ENCODE measurements at regions not wholly inside any gene's neighbourhood (a gene's known extent, or its start where the extent isn't known, plus 50 kb on each side); places are given as distances from the start of the nearest gene placed in this dataset.

DNA sequence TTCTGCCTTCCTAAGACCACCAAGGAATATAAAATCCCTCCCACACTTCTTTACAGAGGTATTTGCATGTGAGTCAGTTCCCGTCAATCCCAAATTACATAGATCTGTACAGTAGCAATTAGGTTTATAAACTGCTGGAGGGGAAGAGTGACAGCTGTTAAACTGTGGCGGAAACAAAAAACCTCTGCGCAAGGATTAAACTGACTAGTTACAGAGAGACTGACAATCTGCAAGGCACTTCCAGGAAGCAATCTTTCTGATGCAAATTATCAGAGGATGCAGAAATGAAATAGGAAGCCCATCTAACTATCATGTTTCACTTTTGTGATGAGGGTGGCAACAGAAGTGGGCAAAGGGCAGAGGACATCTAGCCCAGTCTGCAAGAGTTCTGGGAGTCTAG, 150.4 kb downstream of the RTP4 start:
- Histone ChIP-seq H3K27ac (replicated peaks) (no peak overlapping the region), H3K4me3 (replicated peaks; ENCODE audit: insufficient read depth, low read length) (no peak overlapping the region), H3K27me3 (ENCODE audit: insufficient read depth, poor library complexity, severe bottlenecking) (no peaks in the 10 kb centered on the region)
- no peak for DNase-seq (ENCODE audit: low read depth in 1 of 2, low spot score in 1 of 2)
- TF ChIP-seq, protein P1, sequence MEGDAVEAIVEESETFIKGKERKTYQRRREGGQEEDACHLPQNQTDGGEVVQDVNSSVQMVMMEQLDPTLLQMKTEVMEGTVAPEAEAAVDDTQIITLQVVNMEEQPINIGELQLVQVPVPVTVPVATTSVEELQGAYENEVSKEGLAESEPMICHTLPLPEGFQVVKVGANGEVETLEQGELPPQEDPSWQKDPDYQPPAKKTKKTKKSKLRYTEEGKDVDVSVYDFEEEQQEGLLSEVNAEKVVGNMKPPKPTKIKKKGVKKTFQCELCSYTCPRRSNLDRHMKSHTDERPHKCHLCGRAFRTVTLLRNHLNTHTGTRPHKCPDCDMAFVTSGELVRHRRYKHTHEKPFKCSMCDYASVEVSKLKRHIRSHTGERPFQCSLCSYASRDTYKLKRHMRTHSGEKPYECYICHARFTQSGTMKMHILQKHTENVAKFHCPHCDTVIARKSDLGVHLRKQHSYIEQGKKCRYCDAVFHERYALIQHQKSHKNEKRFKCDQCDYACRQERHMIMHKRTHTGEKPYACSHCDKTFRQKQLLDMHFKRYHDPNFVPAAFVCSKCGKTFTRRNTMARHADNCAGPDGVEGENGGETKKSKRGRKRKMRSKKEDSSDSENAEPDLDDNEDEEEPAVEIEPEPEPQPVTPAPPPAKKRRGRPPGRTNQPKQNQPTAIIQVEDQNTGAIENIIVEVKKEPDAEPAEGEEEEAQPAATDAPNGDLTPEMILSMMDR (IDR thresholded peaks at IDR 0.05; ENCODE audit: insufficient read depth, low read length) = no peak
- TF ChIP-seq, protein P2, sequence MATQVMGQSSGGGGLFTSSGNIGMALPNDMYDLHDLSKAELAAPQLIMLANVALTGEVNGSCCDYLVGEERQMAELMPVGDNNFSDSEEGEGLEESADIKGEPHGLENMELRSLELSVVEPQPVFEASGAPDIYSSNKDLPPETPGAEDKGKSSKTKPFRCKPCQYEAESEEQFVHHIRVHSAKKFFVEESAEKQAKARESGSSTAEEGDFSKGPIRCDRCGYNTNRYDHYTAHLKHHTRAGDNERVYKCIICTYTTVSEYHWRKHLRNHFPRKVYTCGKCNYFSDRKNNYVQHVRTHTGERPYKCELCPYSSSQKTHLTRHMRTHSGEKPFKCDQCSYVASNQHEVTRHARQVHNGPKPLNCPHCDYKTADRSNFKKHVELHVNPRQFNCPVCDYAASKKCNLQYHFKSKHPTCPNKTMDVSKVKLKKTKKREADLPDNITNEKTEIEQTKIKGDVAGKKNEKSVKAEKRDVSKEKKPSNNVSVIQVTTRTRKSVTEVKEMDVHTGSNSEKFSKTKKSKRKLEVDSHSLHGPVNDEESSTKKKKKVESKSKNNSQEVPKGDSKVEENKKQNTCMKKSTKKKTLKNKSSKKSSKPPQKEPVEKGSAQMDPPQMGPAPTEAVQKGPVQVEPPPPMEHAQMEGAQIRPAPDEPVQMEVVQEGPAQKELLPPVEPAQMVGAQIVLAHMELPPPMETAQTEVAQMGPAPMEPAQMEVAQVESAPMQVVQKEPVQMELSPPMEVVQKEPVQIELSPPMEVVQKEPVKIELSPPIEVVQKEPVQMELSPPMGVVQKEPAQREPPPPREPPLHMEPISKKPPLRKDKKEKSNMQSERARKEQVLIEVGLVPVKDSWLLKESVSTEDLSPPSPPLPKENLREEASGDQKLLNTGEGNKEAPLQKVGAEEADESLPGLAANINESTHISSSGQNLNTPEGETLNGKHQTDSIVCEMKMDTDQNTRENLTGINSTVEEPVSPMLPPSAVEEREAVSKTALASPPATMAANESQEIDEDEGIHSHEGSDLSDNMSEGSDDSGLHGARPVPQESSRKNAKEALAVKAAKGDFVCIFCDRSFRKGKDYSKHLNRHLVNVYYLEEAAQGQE (IDR thresholded peaks at IDR 0.05; ENCODE audit: insufficient replicate concordance, low read depth) = no peak
- TF ChIP-seq GABPA (IDR thresholded peaks at IDR 0.05; ENCODE audit: low read depth) = no peak
- no peak for TF ChIP-seq SPI1 (IDR thresholded peaks at IDR 0.05; ENCODE audit: borderline replicate concordance, low read depth)
- no peak for TF ChIP-seq POLR2AphosphoS5 (IDR thresholded peaks at IDR 0.05; ENCODE audit: low read depth)

DNA sequence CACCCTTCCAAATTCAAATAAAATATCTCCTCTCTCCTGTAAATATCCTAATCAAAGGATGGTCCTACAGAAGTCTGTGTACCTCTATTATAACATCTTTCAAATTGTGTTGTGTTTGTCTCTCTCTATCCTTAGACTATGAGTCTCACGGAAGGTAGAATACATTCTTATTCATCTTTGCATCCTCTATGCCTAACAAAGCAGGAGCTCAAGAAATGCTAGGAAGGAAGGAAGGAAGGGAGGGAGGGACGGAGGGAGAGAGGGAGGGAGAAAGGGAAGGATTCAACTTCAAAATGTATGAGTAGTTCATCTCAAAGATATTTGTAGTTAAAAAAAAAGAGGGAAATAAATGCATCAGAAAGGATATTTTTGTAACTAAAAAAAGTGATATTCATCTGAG, 150.0 kb downstream of the RTP4 start:
- Histone ChIP-seq H3K27ac (replicated peaks) (no peak overlapping the region), H3K27me3 (ENCODE audit: insufficient read depth, poor library complexity, severe bottlenecking) (no peaks in the 10 kb centered on the region), H3K4me3 (replicated peaks; ENCODE audit: insufficient read depth, low read length) (no peak overlapping the region)
- TF ChIP-seq, protein P2 (IDR thresholded peaks at IDR 0.05; ENCODE audit: insufficient replicate concordance, low read depth) = no peak
- no peak for TF ChIP-seq GABPA (IDR thresholded peaks at IDR 0.05; ENCODE audit: low read depth)
- no peak for DNase-seq (ENCODE audit: low read depth in 1 of 2, low spot score in 1 of 2)

DNA sequence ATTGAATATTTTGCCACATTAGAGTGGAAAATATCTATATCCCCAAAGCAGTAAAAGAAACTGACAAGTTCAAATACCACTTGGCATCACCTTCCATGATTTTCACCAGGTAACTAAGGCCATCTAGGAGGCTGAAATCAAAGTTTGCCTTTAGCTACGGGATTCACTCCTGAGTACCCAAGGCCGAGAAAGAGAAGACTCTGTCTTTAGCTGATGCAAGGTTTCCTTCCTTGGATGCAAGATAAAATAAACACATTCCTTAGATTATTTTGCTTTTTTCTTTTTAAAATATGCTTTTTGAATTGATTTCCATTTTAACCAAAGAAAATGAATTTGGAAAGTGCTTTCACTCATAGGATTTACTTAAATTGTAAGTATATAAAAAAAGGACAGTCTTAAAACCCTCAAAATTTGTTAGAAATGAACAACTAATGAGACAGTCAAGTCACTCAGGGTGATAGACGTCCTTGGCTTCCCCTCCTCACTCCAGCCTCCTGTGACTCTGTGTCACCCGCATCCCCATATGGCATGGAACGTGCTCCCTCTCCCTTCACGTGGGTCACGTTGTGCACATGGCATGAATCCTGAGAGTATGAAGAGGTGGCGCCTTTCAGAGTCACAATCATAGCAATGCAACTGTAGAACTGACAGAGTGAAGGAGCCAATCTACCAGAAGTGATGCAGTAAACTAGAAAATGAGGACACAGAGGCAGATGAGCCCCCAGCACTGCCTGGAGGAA, 148.4 kb downstream of the RTP4 start:
- H3K27ac ChIP-seq (replicated peaks) = no peak overlapping the region
- no peak for DNase-seq (ENCODE audit: low read depth in 1 of 2, low spot score in 1 of 2)
- no peak for TF ChIP-seq SPI1 (IDR thresholded peaks at IDR 0.05; ENCODE audit: borderline replicate concordance, low read depth)
- TF ChIP-seq POLR2AphosphoS5 (IDR thresholded peaks at IDR 0.05; ENCODE audit: low read depth) = no peak
- TF ChIP-seq, protein P1 (IDR thresholded peaks at IDR 0.05; ENCODE audit: insufficient read depth, low read length) = no peak
- H3K27me3 ChIP-seq (ENCODE audit: insufficient read depth, poor library complexity, severe bottlenecking) = no peaks in the 10 kb centered on the region
- H3K4me3 ChIP-seq (replicated peaks; ENCODE audit: insufficient read depth, low read length) = no peak overlapping the region

DNA sequence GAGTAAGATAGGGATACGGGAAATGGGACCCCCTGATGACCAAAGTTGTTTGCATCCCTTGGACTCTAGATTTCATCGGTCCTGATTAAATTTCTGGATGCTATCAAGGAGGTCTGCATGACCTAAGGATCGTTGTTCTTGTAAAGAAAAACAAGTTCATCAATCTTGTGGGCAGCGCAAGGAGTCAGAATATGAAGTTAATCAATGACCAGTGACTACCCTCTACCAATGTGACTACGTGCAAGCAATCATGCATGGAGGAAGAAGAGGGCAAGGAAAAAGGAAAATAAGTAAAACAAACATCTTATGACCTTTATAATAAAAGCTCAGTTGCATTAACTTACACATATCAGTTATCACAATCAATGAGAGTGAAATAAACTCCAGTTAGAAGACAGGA, 139.7 kb downstream of the RTP4 start:
- Histone ChIP-seq H3K4me3 (replicated peaks; ENCODE audit: insufficient read depth, low read length) (no peak overlapping the region), H3K27ac (replicated peaks) (no peak overlapping the region), H3K27me3 (ENCODE audit: insufficient read depth, poor library complexity, severe bottlenecking) (no peaks in the 10 kb centered on the region)
- DNase-seq (ENCODE audit: low read depth in 1 of 2, low spot score in 1 of 2) = no peak
- no peak for TF ChIP-seq POLR2AphosphoS5 (IDR thresholded peaks at IDR 0.05; ENCODE audit: low read depth)
- TF ChIP-seq, protein P2 (IDR thresholded peaks at IDR 0.05; ENCODE audit: insufficient replicate concordance, low read depth) = no peak

All from HL-60 (cell line).